ENCODE measurements at regions not wholly inside any gene's neighbourhood (a gene's known extent, or its start where the extent isn't known, plus 50 kb on each side); places are given as distances from the start of the nearest gene placed in this dataset.

DNA sequence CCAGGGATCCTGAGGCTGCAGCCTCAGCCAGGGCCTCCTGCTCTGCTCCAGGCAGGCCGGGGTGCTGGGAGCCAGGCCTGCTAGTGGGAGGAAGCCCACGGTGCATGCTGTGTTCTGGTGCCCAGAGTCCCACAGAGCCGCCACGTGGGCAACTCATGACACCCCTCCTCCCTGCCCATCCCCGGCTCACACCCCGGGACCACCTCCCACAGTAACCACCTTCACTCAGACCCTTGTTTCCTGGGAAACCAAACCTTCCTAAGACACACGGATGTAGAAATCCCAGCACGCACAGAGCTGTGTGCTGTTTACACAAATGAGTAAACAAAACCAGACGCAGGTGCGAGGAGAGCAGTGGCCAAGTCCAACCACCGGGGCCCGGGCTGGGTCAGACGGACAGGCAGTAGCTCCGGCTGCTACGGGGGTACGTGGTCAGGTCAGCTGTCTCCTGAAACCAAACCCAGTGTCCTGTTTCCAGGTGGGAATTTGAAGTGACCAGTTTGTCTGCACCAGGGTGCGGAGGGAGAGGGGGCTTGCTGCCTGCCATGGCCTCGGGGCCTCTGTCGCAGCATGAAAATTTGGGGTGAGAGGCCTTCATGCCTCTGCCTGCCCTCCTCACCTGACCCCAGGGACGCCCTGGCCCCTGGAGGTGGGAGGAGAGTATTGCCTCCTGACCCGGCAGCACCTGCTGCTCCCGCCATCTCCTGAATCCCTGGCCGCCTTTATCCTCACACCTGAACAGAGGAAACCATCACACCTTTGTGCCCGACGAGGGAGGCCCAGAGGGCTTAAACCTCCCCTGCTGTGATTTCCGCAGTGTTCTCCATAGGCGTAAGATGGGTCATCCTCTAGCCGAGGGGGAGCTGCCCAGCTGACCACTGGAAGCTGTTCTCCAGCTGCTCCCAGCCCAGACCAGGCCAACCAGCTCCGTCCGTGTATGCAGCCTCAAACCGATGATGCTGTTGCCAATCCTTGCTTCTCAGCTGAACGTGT is 52.0 kb upstream of the SMOC2 start (continued):
- TF ChIP-seq REST (IDR thresholded peaks at IDR 0.05; ENCODE audit: low read depth) = no peak
- TF ChIP-seq, protein P1, sequence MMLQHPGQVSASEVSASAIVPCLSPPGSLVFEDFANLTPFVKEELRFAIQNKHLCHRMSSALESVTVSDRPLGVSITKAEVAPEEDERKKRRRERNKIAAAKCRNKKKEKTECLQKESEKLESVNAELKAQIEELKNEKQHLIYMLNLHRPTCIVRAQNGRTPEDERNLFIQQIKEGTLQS (IDR thresholded peaks at IDR 0.05) = no peak

GRCh38 chr6:168390749-168391420 is 50.1 kb upstream of the SMOC2 start:
- intact Hi-C loops (cut with micrococcal nuclease) = no loop called here
- POLR2A ChIA-PET = no interaction called here
- no peak for DNase-seq (ENCODE audit: low read depth, low spot score)
- no peak for ATAC-seq
- Histone ChIP-seq H3K27ac (ENCODE audit: low read depth, low read length) (no peak overlapping the region), H3K27me3 (ENCODE audit: insufficient read depth, low read length) (no peaks in the 10 kb centered on the region), H3K9ac (ENCODE audit: low read length) (no peak overlapping the region), H3K36me3 (ENCODE audit: control insufficient read depth in 1 of 2, insufficient read depth in 2 of 2, low read length in 2 of 2) (no peaks in the 10 kb centered on the region), H3K4me2 (ENCODE audit: low read length) (no peak overlapping the region), H3K4me3 (replicated peaks in 1 of 2; ENCODE audit: low read depth in 1 of 2, low read length in 2 of 2) (no peak overlapping the region), H3K9me3 (ENCODE audit: control insufficient read depth in 1 of 2, insufficient read depth in 1 of 2, low read depth in 1 of 2, low read length in 2 of 2) (no peaks in the 10 kb centered on the region), H3K9me2 (ENCODE audit: insufficient read depth) (no peaks in the 10 kb centered on the region), H2AFZ (ENCODE audit: low read depth, low read length, poor library complexity, severe bottlenecking) (no peak overlapping the region), H3K79me2 (ENCODE audit: insufficient read depth, low read length) (no peaks in the 10 kb centered on the region), H4K20me1 (ENCODE audit: insufficient read depth) (no peaks in the 10 kb centered on the region), H3K4me1 (ENCODE audit: control insufficient read depth in 1 of 2, insufficient read depth in 2 of 2, low read length in 2 of 2) (no peaks in the 10 kb centered on the region)
- CTCF ChIA-PET = no interaction called here
- RAD21 ChIA-PET (ENCODE audit: low non-redundant PET in 1 of 2, low total read pairs in 2 of 2, uncharacterized antibody in 2 of 2, unreplicated experiment in 2 of 2) = no interaction called here
- no TSS peak for BruUV-seq (replicated peaks)
- TF ChIP-seq CTCF (IDR thresholded peaks at IDR 0.05 in 2 of 3, conservative IDR thresholded peaks at IDR 0.05 in 1 of 3; ENCODE audit: borderline replicate concordance in 1 of 3, insufficient read depth in 1 of 3, low read depth in 2 of 3, low read length in 2 of 3) (no peak), EZH2phosphoT487 (IDR thresholded peaks at IDR 0.05; ENCODE audit: borderline replicate concordance) (no peak), TCF7L2 (IDR thresholded peaks at IDR 0.05; ENCODE audit: borderline replicate concordance, extremely low read depth, insufficient read depth, insufficient read length) (no peak), RAD21 (IDR thresholded peaks at IDR 0.05; ENCODE audit: low read depth) (no peak), FOSL1 (IDR thresholded peaks at IDR 0.05; ENCODE audit: low read depth) (no peak), CBX3 (IDR thresholded peaks at IDR 0.05; ENCODE audit: low read depth) (no peak), SRF (IDR thresholded peaks at IDR 0.05; ENCODE audit: low read depth) (no peak), POLR2AphosphoS5 (IDR thresholded peaks at IDR 0.05; ENCODE audit: low read depth, low read length) (no peak), REST (IDR thresholded peaks at IDR 0.05; ENCODE audit: low read depth) (no peak), POLR2A (IDR thresholded peaks at IDR 0.05; ENCODE audit: borderline replicate concordance, extremely low read depth, insufficient read depth, insufficient read length) (no peak), JUND (IDR thresholded peaks at IDR 0.05) (no peak)
- TF ChIP-seq, protein P1 (IDR thresholded peaks at IDR 0.05) = no peak

Data from HCT116 (cell line).